SK-N-MC (cell line): ENCODE measurements at regions not wholly inside any gene's neighbourhood (a gene's known extent, or its start where the extent isn't known, plus 50 kb on each side); places are given as distances from the start of the nearest gene placed in this dataset.
A peak's percentile ranks its signal among the peaks of the same experiment; 100 is the strongest.

ENCODE experiments used
- DNase-seq: peaks from one replicate; pipeline ENCODE4 v3.0.0-alpha.2; 2011; ENCODE audit warnings: low read depth, low spot score
- H3K27ac ChIP-seq: fragments of 200-600 bp; sonication (generic); 2 replicates; pipeline ENCODE4 v1.5.1; 2016; ENCODE audit warnings: mixed run types
- H3K36me3 ChIP-seq: fragments of 200-600 bp; sonication (generic); 2 replicates; pipeline ENCODE4 v1.6.1; 2017; ENCODE audit warnings: antibody characterized with exemption, low read length, mixed read lengths; ENCODE audit not compliant: insufficient read depth
- H3K4me3 ChIP-seq: fragments of 200-600 bp; sonication (generic); 2 replicates; pipeline ENCODE4 v1.5.1; 2016
- H3K9ac ChIP-seq: fragments of 200-600 bp; sonication (generic); 2 replicates; pipeline ENCODE4 v1.8.0; 2017; ENCODE audit warnings: mixed run types, mixed read lengths; ENCODE audit not compliant: insufficient read length
- H3K9me3 ChIP-seq: fragments of 200-600 bp; sonication (generic); 2 replicates; pipeline ENCODE4 v1.6.1; 2017; ENCODE audit warnings: low read depth, mild to moderate bottlenecking, antibody characterized with exemption, low read length, moderate library complexity, mixed read lengths
- EZH2 ChIP-seq: fragments of 200-600 bp; sonication (generic); IDR thresholded peaks from one replicate; pipeline ENCODE4 v1.6.1; 2017; ENCODE audit warnings: antibody characterized with exemption
- FOXP2 ChIP-seq: optimal IDR thresholded peaks from 2 replicates; pipeline ENCODE3; 2011; ENCODE audit warnings: mild to moderate bottlenecking, moderate library complexity; ENCODE audit not compliant: insufficient read depth; ENCODE audit errors: extremely low read length, control extremely low read depth
- POLR2AphosphoS5 ChIP-seq: IDR thresholded peaks from 2 replicates; pipeline ENCODE4 v1.6.1; 2012; ENCODE audit warnings: mild to moderate bottlenecking, low read depth, low read length, borderline replicate concordance

GRCh38 chr12:16766736-16767135, 160.8 kb upstream of the LMO3 start:
- Histone ChIP-seq H3K9me3 (no peaks in the 10 kb centered on the region), H3K36me3 (no peaks in the 10 kb centered on the region), H3K4me3 (no peak overlapping the region), H3K27ac (no peak overlapping the region), H3K9ac (no peak overlapping the region)
- TF ChIP-seq POLR2AphosphoS5 (no peak), FOXP2 (no peak), EZH2 (no peak)
- no peak for DNase-seq

GRCh38 chr12:16763901-16764300, 157.9 kb upstream of the LMO3 start:
- no peak for DNase-seq
- Histone ChIP-seq H3K27ac (no peak overlapping the region), H3K4me3 (no peak overlapping the region), H3K9me3 (no peaks in the 10 kb centered on the region), H3K9ac (no peak overlapping the region), H3K36me3 (no peaks in the 10 kb centered on the region)
- TF ChIP-seq EZH2 (no peak), FOXP2 (no peak), POLR2AphosphoS5 (no peak)

GRCh38 chr12:16756833-16757555, 151.0 kb upstream of the LMO3 start:
- no peak overlapping the region for H3K4me3 ChIP-seq
- H3K9ac ChIP-seq, result peak overlapping the region; percentile 29
- H3K27ac ChIP-seq, result no peak overlapping the region
- no peak for DNase-seq
- H3K9me3 ChIP-seq, result no peaks in the 10 kb centered on the region
- H3K36me3 ChIP-seq, result no peaks in the 10 kb centered on the region
- TF ChIP-seq FOXP2, result no peak
- TF ChIP-seq EZH2, result no peak

- no peaks in the 10 kb centered on the region for H3K9me3 ChIP-seq
- DNase-seq, result no peak
- TF ChIP-seq FOXP2, result no peak
- TF ChIP-seq POLR2AphosphoS5, result no peak
- TF ChIP-seq EZH2, result no peak
- H3K4me3 ChIP-seq, result no peak overlapping the region
- no peaks in the 10 kb centered on the region for H3K36me3 ChIP-seq
- no peak overlapping the region for H3K9ac ChIP-seq
- H3K27ac ChIP-seq, result no peak overlapping the region
Observed at GRCh38 chr12:16730772-16731171, 124.8 kb upstream of the LMO3 start.

GRCh38 chr12:16726879-16727278, 120.9 kb upstream of the LMO3 start:
- peak; percentile 52 for DNase-seq
- H3K36me3 ChIP-seq, result no peaks in the 10 kb centered on the region
- TF ChIP-seq EZH2 (no peak), FOXP2 (no peak), POLR2AphosphoS5 (no peak)
- peak overlapping the region; percentile 95 for H3K27ac ChIP-seq
- no peaks in the 10 kb centered on the region for H3K9me3 ChIP-seq
- no peak overlapping the region for H3K4me3 ChIP-seq
- peak overlapping the region; percentile 24 for H3K9ac ChIP-seq

- H3K27ac ChIP-seq, result no peak overlapping the region
- H3K9me3 ChIP-seq, result no peaks in the 10 kb centered on the region
- no peak for TF ChIP-seq POLR2AphosphoS5
- TF ChIP-seq EZH2, result no peak
- TF ChIP-seq FOXP2, result no peak
- DNase-seq, result no peak
- no peak overlapping the region for H3K4me3 ChIP-seq
- no peak overlapping the region for H3K9ac ChIP-seq
- H3K36me3 ChIP-seq, result no peaks in the 10 kb centered on the region
Observed at GRCh38 chr12:16719713-16720416, 113.9 kb upstream of the LMO3 start.

- Histone ChIP-seq H3K27ac (no peak overlapping the region), H3K9me3 (no peaks in the 10 kb centered on the region)
- TF ChIP-seq EZH2, result no peak
- TF ChIP-seq POLR2AphosphoS5, result no peak
- TF ChIP-seq FOXP2, result no peak
Observed at GRCh38 chr12:16716928-16717327, 111.0 kb upstream of the LMO3 start.

GRCh38 chr12:16692099-16692498, 86.1 kb upstream of the LMO3 start:
- H3K36me3 ChIP-seq, result no peaks in the 10 kb centered on the region
- H3K9ac ChIP-seq, result no peak overlapping the region
- TF ChIP-seq POLR2AphosphoS5 (no peak), FOXP2 (no peak), EZH2 (no peak)
- peaks cover 5% of the 10 kb centered on the region; the same call in 1 of the 2 replicates for H3K9me3 ChIP-seq
- H3K4me3 ChIP-seq, result no peak overlapping the region
- H3K27ac ChIP-seq, result no peak overlapping the region
- DNase-seq, result no peak

More at GRCh38 chr12:16716928-16717327, 111.0 kb upstream of the LMO3 start:
- Histone ChIP-seq H3K9ac (no peak overlapping the region), H3K36me3 (no peaks in the 10 kb centered on the region), H3K4me3 (peak overlapping the region; percentile 16; the same call in 1 of the 2 replicates)
- DNase-seq, result no peak
